Suprapubic skin (tissue), 4 donors: ENCODE measurements at regions not wholly inside any gene's neighbourhood (a gene's known extent, or its start where the extent isn't known, plus 50 kb on each side); places are given as distances from the start of the nearest gene placed in this dataset.

Experiments used
- CTCF ChIP-seq, 2 donors: fragments of 200-600 bp in 1 of 2; fragments of 450-650 bp in 1 of 2; sonication (generic) in 1 of 2; IDR thresholded peaks; one replicate each; pipeline ENCODE4 v1.5.1; 2016 to 2019; ENCODE audit warnings: antibody characterized with exemption in 2 of 2, mild to moderate bottlenecking in 1 of 2, moderate library complexity in 1 of 2
- EP300 ChIP-seq: sonication (generic); formaldehyde crosslinking; IDR thresholded peaks from one replicate; pipeline ENCODE4 v1.6.1; 2017; ENCODE audit warnings: antibody characterized with exemption
- POLR2A ChIP-seq, 2 donors: fragments of 450-650 bp; IDR thresholded peaks; one replicate each; pipeline ENCODE4 v1.6.1; 2017; ENCODE audit warnings: antibody characterized with exemption in 2 of 2, mild to moderate bottlenecking in 2 of 2, moderate library complexity in 2 of 2
- POLR2AphosphoS5 ChIP-seq, 3 donors: sonication (generic); formaldehyde crosslinking; IDR thresholded peaks; one replicate each; pipeline ENCODE4 v1.6.1; 2017; ENCODE audit warnings: antibody characterized with exemption in 3 of 3

GRCh38 chr13:79904581-79904980, 423.6 kb downstream of the NDFIP2 start:
- TF ChIP-seq CTCF (IDR thresholded peaks at IDR 0.05) (no peak), EP300 (no peak), POLR2A (IDR thresholded peaks at IDR 0.05) (no peak), POLR2AphosphoS5 (IDR thresholded peaks at IDR 0.05) (no peak)
